ENCODE measurements at regions not wholly inside any gene's neighbourhood (a gene's known extent, or its start where the extent isn't known, plus 50 kb on each side); places are given as distances from the start of the nearest gene placed in this dataset.
"Not testable (repeated sequence)": the region's sequence is repeated elsewhere in the genome, so short reads cannot be mapped to it uniquely, and the experiment has no call there.

DNA sequence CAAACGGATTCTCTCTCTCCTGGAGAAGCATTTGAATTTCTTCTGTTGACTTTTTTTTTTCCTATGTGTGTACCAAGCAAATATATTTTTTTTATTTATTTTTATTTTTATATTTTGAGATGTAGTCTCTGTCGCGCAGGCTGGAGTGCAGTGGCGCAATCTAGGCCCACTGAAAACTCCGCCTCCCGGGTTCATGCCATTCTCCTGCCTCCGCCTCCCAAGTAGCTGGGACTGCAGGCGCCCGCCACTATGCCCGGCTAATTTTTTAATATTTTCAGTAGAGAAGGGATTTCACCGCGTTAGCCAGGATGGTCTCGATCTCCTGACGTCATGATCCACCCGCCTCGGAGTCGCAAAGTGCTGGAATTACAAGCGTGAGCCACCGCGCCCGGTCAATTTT, 549.5 kb upstream of the GNPDA2 start:
- Histone ChIP-seq H3K27me3 (ENCODE audit: control insufficient read depth, insufficient read depth, low read length) (no peaks in the 10 kb centered on the region), H2AFZ (ENCODE audit: low read length) (no peak overlapping the region), H3K36me3 (ENCODE audit: control insufficient read depth, insufficient read depth, low read length) (no peaks in the 10 kb centered on the region), H3K9me3 (ENCODE audit: control insufficient read depth, insufficient read depth, low read depth, low read length) (no peaks in the 10 kb centered on the region), H3K4me2 (ENCODE audit: extremely low read depth, insufficient read depth, low read length) (no peak overlapping the region), H3K27ac (ENCODE audit: insufficient read depth, low read length) (no peak overlapping the region), H4K20me1 (ENCODE audit: control insufficient read depth, extremely low read depth, insufficient read depth, low read length) (no peaks in the 10 kb centered on the region), H3K4me3 (replicated peaks in 1 of 4; ENCODE audit: control extremely low read depth in 1 of 4, insufficient read depth in 1 of 4, low read depth in 3 of 4, low read length in 4 of 4) (no peak overlapping the region), H3K9ac (ENCODE audit: insufficient read depth, low read length) (no peak overlapping the region), H3K79me2 (ENCODE audit: control insufficient read depth, insufficient read depth, low read length) (no peaks in the 10 kb centered on the region), H3K4me1 (ENCODE audit: control insufficient read depth, extremely low read depth, insufficient read depth, low read length) (no peaks in the 10 kb centered on the region)
- no peak for DNase-seq (ENCODE audit: low read depth in 2 of 2)
- TF ChIP-seq EZH2 (IDR thresholded peaks at IDR 0.05; ENCODE audit: low read length, missing control alignments) = no peak
- TF ChIP-seq, protein P1, sequence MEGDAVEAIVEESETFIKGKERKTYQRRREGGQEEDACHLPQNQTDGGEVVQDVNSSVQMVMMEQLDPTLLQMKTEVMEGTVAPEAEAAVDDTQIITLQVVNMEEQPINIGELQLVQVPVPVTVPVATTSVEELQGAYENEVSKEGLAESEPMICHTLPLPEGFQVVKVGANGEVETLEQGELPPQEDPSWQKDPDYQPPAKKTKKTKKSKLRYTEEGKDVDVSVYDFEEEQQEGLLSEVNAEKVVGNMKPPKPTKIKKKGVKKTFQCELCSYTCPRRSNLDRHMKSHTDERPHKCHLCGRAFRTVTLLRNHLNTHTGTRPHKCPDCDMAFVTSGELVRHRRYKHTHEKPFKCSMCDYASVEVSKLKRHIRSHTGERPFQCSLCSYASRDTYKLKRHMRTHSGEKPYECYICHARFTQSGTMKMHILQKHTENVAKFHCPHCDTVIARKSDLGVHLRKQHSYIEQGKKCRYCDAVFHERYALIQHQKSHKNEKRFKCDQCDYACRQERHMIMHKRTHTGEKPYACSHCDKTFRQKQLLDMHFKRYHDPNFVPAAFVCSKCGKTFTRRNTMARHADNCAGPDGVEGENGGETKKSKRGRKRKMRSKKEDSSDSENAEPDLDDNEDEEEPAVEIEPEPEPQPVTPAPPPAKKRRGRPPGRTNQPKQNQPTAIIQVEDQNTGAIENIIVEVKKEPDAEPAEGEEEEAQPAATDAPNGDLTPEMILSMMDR (conservative IDR thresholded peaks at IDR 0.05 in 1 of 2, IDR thresholded peaks at IDR 0.05 in 1 of 2; ENCODE audit: low read depth in 1 of 2, low read length in 2 of 2) = no peak

- H3K9me3 ChIP-seq (ENCODE audit: control insufficient read depth, insufficient read depth, low read depth, low read length); H3K36me3 ChIP-seq (ENCODE audit: control insufficient read depth, insufficient read depth, low read length); DNase-seq (ENCODE audit: low read depth in 2 of 2); H3K27ac ChIP-seq (ENCODE audit: insufficient read depth, low read length); H3K4me2 ChIP-seq (ENCODE audit: extremely low read depth, insufficient read depth, low read length); H3K79me2 ChIP-seq (ENCODE audit: control insufficient read depth, insufficient read depth, low read length); H3K4me3 ChIP-seq (replicated peaks in 1 of 4; ENCODE audit: control extremely low read depth in 1 of 4, insufficient read depth in 1 of 4, low read depth in 3 of 4, low read length in 4 of 4); H3K9ac ChIP-seq (ENCODE audit: insufficient read depth, low read length); H3K4me1 ChIP-seq (ENCODE audit: control insufficient read depth, extremely low read depth, insufficient read depth, low read length); H2AFZ ChIP-seq (ENCODE audit: low read length); H3K27me3 ChIP-seq (ENCODE audit: control insufficient read depth, insufficient read depth, low read length); H4K20me1 ChIP-seq (ENCODE audit: control insufficient read depth, extremely low read depth, insufficient read depth, low read length): not testable (repeated sequence)
These were observed 521.8 kb upstream of the GNPDA2 start for GRCh38 chr4:45248106-45248505.

GRCh38 chr4:45241976-45242375, 515.6 kb upstream of the GNPDA2 start:
- Histone ChIP-seq H4K20me1 (ENCODE audit: control insufficient read depth, extremely low read depth, insufficient read depth, low read length) (no peaks in the 10 kb centered on the region), H3K27me3 (ENCODE audit: control insufficient read depth, insufficient read depth, low read length) (no peaks in the 10 kb centered on the region), H3K4me1 (ENCODE audit: control insufficient read depth, extremely low read depth, insufficient read depth, low read length) (no peaks in the 10 kb centered on the region), H3K9me3 (ENCODE audit: control insufficient read depth, insufficient read depth, low read depth, low read length) (no peaks in the 10 kb centered on the region), H3K4me2 (ENCODE audit: extremely low read depth, insufficient read depth, low read length) (no peak overlapping the region), H3K36me3 (ENCODE audit: control insufficient read depth, insufficient read depth, low read length) (no peaks in the 10 kb centered on the region), H3K79me2 (ENCODE audit: control insufficient read depth, insufficient read depth, low read length) (no peaks in the 10 kb centered on the region), H3K27ac (ENCODE audit: insufficient read depth, low read length) (no peak overlapping the region), H3K9ac (ENCODE audit: insufficient read depth, low read length) (no peak overlapping the region), H2AFZ (ENCODE audit: low read length) (no peak overlapping the region), H3K4me3 (replicated peaks in 1 of 4; ENCODE audit: control extremely low read depth in 1 of 4, insufficient read depth in 1 of 4, low read depth in 3 of 4, low read length in 4 of 4) (no peak overlapping the region)
- TF ChIP-seq, protein P1 (conservative IDR thresholded peaks at IDR 0.05 in 1 of 2, IDR thresholded peaks at IDR 0.05 in 1 of 2; ENCODE audit: low read depth in 1 of 2, low read length in 2 of 2) = no peak
- TF ChIP-seq EZH2 (IDR thresholded peaks at IDR 0.05; ENCODE audit: low read length, missing control alignments) = no peak
- peak; percentile 0 to 55 for DNase-seq (ENCODE audit: low read depth in 2 of 2)

Measured in fibroblast of lung (primary cell).